GM18519 (cell line): ENCODE measurements at regions not wholly inside any gene's neighbourhood (a gene's known extent, or its start where the extent isn't known, plus 50 kb on each side); places are given as distances from the start of the nearest gene placed in this dataset.

Source experiments
- ATAC-seq: cut with Tn5 transposase; IDR thresholded peaks from one replicate; pipeline ENCODE4 v1.9.1; 2021; ENCODE audit warnings: mild to moderate bottlenecking, moderate library complexity; ENCODE audit not compliant: unreplicated experiment, low FRiP score

DNA sequence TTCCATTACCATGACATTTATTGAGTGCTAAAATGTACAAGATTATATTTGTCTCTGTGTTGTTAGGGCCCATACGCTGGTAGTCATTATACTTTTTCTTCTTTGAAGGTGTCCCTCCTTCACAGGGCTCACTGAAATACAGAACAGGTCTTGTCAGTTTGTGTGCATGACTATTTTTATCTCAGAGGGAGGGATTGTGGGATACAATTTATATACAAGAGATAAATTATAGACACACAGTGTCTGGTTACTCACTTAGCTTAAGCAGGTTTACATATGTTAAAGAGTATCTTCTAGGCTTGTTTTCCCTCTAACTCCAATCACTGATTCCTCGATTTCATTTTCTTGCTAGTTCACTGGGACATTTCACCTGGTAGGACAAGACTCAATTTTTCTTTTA lies 143.3 kb upstream of the GUCY1A1 start:
- ATAC-seq: no peak

DNA sequence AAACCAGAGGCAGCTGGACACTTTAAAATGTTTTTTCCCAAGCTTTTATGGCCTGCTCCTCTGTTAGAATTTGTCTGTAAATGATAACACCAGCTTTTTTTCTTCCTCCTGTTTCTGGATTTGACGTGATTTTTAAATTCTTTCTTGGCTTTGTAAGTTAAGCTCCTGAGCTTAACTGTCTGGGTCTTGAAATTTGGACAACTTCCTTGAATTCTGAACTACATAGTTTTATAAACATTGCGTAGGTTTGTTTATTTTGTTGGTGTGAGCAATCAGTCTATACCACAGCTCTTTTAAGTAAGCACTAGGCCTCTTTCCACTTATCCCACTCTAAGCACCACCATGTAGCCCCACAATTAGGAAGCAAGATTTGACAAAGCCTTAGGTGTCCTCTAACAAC lies 144.4 kb upstream of the GUCY1A1 start:
- ATAC-seq: no peak

DNA sequence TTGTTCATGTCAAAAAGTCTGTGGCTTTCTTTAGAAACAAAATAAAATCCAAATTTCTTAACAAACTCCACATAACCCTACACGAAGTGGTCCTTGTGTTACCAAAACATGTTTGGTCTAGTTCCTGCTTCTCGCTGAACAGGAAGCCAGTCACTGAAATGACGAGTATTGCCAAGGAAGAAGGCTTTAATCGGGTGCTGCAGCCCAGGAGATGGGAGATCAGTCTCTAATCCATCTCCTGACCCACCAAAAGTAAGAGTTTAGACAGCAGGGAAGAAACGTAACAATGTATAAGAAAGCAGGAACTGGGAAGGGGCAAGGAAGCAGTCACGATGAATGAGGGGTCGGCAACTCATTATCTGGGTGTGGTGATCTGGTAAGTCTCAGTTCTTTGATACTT lies 144.6 kb upstream of the MAP9 start:
- no peak for ATAC-seq

DNA sequence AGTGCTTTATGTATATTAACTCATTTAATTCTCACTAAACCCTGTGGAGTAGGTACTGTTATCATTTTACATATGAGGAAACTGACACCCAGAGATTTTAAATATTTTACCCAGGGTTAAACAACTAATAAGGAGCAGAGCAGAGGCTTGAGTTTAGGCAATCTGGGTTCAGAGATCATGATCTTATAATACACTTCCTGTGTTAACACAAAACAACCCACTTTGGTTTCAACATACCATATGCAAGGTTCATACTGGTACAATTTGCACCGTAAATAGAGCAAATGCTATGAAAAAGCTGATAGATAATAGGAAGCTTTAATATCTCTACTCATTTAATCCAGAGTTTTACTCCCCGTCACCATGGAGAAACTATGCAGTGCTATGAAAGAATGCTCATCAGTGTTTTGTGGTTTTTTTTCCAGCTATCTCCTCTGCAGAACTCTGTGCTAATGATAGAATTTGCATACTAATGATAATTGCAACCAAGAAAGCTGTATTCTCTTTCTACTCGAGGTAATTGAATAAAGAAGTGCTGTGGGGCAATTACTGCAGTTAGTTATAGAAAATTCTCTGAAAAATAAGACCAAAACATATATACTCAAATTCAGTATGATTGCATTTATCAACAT lies 138.8 kb upstream of the MAP9 start:
- ATAC-seq: no peak

DNA sequence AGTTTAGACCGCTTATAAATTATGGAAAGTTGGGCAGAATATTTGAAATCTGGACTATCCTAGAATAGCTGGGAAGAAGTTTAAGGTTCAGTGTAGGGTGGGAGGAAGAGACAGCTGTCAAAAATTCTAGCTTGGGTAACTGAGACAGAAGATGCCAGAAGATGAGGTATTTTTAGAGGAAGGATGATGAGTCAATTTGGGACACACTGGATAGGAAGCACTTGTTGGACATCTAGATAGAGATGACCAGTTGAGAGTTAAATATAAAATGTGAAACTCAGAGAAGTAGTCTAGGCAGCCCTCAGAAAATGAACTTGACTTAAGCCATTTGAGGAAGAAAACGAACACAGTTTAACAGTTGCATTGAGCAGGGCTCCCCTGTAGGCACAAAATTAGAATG lies 137.9 kb upstream of the MAP9 start:
- ATAC-seq: no peak

DNA sequence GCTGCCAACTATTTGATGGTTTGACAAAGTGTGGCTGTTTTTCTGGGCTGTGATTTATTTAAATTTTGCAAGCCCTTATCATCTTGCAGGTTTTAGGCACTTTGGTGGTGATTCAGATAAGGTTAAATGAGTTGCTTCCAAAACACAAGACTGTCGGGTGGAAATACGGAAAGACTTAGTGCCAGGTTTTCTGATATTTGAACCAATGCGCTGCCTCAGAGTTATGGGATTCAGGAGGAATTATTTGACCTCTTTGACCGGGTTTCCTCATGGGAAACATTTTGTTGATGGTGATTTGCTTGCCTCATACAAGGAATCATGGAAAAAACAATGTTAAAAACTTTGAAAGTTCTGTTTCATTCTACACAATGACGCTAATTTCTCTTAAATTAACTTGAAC lies 136.1 kb upstream of the MAP9 start:
- ATAC-seq: no peak

DNA sequence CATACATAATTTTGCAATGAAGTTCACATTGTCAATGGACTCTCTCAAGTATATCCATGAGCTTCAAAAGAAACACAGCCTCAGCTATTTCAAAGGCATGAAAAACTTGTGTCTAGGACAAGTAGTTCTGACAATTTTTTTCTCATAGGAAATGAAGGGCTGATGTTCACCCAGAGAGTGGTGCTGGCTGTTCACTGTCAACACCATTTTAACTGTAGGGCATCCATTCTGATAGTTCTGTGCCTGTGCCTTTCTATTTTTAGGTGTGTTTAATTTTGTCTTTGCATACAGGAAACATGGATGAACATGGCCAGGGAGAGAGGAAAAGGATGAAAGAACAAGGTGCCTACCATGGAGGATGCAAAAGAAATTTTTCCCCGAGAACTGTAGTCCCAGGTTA lies 135.3 kb upstream of the MAP9 start:
- ATAC-seq: no peak

DNA sequence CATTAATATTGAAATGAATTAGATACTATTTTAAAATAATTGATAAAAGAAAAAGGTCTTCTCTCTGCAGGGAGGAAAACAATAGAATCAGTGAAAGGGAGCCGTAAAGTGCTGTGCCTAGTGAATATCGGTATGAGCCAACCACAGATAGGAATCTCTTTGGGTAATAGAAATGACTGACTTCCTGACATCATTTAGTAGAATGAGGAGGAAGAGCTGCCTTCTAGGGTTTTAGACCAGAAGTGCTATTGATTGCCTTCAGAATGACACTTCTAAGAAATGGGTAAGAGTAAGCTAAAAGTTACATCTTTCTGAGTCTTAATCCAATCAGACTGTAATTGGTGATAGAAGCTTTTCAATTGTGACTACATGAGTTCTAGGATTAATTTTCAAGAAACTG lies 134.0 kb upstream of the MAP9 start:
- ATAC-seq: no peak

DNA sequence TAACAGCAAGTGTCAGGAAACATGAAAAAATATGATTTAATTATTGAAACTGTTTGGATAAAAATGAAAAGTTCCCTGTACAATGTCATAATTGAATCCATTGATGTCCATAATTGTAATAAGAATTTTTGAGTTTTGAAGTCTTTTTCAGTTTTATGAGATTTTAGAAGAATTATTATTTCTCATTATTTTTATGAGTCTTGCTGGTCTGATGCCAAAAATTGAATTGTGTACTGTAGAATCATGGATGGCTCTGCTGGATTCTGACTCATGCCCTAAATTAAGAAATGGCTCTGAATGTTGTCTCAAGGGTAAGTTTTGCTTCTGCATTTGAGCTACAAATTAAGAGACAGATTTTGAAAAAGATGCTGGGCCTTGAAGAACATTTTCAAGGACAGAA lies 132.8 kb upstream of the MAP9 start:
- ATAC-seq: no peak

DNA sequence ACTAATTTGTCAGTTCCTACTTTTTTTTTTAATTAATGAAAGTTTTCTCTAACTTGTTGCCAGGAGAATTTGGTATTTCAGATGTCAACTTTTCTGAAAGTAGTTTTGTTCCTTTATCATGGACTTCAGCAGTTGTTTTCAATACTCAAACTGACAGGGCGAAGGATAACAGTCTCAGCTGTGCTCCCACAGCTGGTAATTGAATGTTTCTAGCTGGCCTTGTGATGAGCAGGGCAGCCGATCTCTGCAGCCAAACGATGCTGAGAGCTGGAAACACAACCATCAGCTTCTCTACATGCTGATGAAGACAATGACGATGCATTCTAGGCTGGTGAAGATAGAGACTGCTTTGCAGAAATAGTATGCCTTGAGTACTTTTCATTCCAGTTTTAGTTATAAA lies 130.0 kb upstream of the MAP9 start:
- no peak for ATAC-seq

DNA sequence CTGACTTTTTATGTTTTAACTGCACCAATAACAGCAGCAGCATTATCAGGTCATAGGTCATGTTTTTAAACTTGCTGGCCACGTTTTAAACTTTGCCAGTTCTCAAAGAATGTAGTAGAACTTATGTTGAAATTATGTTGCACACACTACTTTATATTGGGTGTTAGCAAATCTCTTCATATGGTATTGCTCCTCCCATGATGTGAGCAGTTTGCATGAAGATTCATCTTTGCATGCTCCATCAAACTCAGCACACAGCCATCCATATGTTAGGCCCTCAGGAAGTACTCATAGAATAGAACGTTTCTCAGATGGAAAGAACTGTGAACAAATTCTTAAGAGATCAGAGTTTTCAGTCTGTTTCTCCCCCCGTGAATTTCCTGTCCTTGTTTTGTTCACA lies 128.6 kb upstream of the MAP9 start:
- ATAC-seq: no peak

DNA sequence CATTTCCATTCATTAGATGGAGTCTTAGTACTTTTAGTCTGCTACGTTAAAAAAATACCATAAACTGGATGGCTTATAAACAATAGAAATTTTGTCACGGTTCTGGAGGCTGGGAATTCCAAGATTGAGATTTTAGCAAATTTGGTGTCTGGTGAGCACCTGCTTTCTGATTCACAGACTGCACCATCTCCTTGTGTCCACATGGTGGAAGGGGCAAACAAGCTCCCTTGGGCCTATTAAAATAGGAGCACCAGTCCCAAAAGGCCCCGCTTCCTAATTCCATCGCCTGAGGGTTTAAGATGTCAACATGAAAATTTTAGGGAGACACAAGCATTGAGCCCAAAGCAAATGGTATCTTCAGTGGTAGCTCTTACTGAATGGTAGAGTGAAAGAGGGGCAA lies 120.5 kb upstream of the MAP9 start:
- ATAC-seq: no peak

DNA sequence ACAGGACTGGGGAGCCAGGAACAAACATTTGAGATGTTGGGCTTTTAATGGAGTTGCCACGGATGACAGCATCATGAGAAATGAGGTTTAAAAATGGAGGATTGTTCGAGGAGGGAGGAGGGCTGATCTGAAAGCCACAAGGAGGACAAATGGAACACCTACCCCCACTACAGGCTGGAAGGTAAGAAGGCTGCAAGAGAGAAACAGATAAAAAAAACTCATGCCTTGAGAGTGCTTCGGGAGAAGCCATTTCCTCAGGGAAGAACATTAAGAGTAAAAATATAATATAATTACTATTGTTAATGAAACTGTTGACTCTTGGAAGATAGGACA lies 119.5 kb upstream of the MAP9 start:
- no peak for ATAC-seq

DNA sequence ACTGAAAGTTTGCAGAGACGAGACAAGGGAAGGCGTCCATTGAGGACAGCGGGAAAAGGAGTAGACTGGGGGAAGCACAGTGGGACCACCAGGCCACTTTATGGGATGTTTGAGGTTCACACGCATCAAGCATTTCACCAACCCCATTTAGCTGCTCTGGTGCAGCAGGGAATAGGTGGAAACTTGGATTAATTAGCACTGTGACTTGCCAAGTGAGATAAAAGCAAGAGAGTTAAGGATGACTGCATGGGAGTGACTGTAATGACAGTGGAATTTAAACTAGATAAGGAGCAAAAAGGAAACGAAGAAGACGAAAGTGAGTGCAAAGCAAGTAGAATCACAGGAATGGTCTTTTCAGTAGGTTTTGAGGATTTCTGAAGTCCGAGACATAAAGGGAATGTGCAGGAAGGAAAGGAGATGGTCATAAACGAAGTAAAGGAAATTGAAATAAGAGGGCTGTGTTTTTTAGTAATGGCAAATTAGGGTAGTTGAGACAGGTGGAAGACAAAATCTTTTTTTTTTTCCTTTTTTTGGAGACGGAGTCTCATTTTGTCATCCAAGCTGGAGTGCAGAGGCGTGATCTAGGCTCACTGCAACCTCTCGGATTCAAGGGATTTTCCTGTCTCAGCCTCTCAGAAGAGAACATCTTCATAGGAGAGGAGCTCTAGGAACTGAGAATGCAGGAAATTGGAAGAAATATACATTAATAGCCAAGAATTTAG lies 119.0 kb upstream of the MAP9 start:
- no peak for ATAC-seq

DNA sequence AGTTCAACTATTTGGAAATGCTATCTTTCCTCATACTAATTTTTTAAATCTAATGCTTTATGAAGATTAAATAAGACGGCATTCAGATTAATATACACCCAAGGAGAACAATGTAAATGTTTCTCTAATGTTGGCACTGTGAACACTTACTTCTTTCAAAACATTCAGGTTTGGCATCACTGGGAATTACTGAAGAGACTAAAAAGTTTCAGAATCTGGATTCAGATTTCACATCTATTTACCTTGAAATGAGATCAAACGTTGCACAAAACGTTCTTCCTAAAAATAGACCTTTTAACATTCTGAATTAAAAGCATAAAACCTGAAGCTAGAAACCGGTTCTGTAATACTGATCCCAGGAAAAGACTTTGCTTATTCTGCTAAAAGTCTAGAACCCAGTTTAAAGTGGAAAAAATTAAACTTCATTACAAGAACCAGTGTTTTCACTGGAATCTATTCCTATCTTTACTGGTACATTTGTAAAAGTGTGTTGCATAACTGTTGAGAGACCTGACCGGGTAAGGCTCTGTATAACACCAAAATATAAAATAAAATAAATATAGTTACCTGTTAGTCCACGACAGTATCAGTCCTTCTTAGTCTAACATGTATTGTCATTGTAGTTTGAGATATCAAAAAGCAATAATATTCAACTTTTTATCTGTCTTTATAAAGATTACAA lies 117.4 kb upstream of the MAP9 start:
- ATAC-seq: no peak

DNA sequence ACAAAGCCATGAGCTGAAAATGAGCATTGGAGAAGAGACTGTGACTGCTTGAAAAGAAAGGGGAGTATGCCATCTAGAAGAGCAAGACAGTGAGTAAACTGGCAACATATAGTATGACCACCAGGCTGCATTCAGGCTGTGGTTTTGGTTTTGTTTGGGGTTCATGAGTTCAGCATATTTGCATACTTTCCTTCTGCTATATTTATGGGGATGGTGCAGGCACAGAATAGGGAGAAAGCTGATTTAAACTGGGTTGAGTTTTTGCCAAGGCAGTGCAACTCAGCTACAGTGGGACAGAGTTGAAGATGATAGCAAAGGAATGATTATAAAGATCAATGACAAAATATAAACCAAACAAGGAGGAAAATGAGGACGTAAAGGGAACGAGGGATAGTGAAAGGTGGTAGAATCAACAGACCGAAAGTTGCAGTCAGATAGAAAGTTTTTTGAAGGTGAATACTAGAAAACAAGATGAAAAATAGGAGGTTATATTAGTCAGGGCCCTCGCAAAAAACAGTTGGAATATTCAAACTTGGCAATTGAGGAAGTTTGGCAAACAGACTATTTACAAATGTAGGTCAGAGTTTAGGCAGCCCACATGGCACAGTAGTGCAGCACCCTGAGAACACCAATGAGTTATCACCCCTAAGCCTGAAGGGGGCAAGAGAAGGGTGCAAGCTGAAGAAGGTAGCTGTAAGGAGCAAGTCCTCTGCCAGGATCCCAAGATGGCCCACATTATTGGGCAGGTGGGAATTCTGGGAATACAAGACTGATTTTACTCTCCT lies 114.8 kb upstream of the MAP9 start:
- peak; percentile 90 for ATAC-seq

DNA sequence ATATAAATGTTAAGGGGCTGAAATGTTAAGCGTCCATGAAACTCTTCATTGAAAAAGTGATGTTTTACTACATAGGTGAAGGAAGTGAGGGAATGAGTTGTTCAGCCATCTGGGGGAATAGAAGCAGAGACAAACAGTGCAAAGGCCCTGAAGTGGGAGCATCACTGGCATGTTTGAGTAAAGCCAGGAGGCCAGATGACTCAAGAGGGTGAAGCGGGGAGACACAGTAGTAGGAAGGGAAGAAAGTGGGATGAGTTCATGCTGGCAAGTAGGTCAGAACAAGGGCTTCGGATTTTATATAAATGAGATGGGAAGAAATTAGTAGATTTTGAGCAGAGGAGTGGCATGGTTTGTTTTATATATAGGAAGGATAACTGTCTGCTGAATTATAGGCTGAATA lies 112.5 kb upstream of the MAP9 start:
- no peak for ATAC-seq

DNA sequence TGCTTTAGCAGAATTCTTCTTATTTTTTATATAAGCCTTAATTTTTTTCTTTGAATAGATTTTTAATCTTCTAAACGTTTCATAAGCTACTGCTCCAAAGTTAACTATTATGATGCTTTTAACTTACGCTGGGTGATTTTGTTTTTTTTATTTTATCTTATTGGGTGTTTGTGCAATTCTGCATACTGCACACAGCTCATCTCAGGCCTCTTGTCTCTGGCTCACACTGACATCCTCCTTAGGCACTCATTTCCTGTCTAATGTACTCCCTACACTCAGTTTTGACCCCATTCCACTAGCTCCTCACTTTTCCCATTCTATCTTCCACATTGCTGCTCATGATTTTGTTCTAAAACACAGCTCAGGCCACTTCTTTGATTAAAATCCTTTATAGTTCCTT lies 111.9 kb upstream of the MAP9 start:
- no peak for ATAC-seq

DNA sequence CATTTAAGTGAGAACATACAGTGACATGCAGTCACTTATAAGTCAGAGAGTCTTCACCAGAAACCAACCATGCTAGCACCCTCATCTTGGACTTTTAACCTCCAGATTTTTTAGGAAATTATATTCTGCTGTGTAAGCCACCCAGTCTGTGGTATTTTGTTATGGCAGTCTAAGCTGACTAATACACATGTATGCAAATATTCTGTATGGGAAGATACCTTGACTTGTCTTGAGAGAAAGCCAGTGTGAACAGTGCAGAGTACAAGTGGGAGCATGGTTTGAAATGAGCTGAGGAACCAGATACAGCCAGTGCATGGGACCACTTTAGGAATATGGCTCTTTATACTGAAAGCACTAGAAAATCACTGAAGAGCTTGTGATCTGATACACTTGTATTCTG lies 110.4 kb upstream of the MAP9 start:
- ATAC-seq: no peak

DNA sequence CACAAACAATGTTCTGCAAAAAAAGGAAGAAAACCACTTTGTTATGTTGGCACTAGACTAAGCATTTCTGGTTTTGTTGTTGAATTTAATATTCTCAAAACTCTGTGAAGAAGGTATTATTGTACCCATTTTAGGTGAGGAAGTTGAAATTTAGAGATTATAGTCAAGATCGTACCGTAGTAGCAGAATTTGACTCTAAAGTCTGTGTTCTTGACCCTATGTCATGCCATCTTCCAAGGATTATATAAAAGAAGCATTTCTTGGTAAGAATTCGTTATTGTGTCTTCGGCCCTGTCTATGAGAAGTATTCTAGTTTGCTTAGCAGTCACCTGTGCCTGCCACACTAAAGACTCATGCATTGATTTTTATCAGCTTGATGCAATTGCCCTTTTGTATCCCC lies 104.4 kb upstream of the MAP9 start:
- ATAC-seq: no peak

DNA sequence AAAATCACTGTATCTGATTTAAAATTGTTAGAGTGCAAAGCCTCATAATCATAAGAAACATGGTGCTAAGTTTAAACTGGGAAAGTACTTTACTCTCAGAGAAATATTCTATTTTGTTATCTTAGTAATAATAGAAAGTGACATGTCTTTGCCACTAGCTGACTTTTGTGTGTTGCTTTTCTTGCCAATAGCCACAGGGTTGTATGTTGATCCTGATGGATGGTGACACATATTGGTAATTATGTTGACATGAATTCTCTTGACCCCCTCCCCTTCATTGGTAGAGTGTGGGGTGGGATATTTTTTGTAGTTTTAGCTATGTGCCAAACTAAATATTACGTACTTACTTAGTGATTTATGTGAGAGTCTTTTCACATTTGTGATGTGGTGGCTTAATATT lies 103.1 kb upstream of the MAP9 start:
- ATAC-seq: no peak
